GM19239 (cell line): ENCODE measurements at regions not wholly inside any gene's neighbourhood (a gene's known extent, or its start where the extent isn't known, plus 50 kb on each side); places are given as distances from the start of the nearest gene placed in this dataset.
"Not testable (repeated sequence)": the region's sequence is repeated elsewhere in the genome, so short reads cannot be mapped to it uniquely, and the experiment has no call there.

Experiments
- DNase-seq: peaks from one replicate; pipeline ENCODE4 v3.0.0; 2011; ENCODE audit warnings: low spot score; ENCODE audit not compliant: insufficient read length
- FAIRE-seq: peaks from 2 replicates; lab custom pipeline; 2011; peaks lifted over from hg19 to GRCh38; lab: Jason Lieb, UNC

- FAIRE-seq (no peak), DNase-seq (no peak)
These were observed 196.9 kb upstream of the ETV3 start for GRCh38 chr1:157335056-157335455.

- no peak for DNase-seq
- no peak for FAIRE-seq
These were observed 195.8 kb upstream of the ETV3 start for GRCh38 chr1:157334041-157334440.

- FAIRE-seq, DNase-seq: not testable (repeated sequence)
These were observed 192.0 kb upstream of the ETV3 start for GRCh38 chr1:157330177-157330576.

GRCh38 chr1:157328120-157328519, 189.9 kb upstream of the ETV3 start:
- FAIRE-seq, DNase-seq: not testable (repeated sequence)

GRCh38 chr1:157326173-157326859, 188.1 kb upstream of the ETV3 start:
- no peak for DNase-seq
- FAIRE-seq = no peak

GRCh38 chr1:157325220-157325619, 187.0 kb upstream of the ETV3 start:
- FAIRE-seq = no peak

GRCh38 chr1:157321972-157322371, 183.8 kb upstream of the ETV3 start:
- DNase-seq, FAIRE-seq: not testable (repeated sequence)

More at GRCh38 chr1:157325220-157325619, 187.0 kb upstream of the ETV3 start:
- no peak for DNase-seq

GRCh38 chr1:157319567-157319966, 181.4 kb upstream of the ETV3 start:
- DNase-seq = no peak
- FAIRE-seq = no peak

GRCh38 chr1:157317229-157317628, 179.0 kb upstream of the ETV3 start:
- FAIRE-seq, DNase-seq: not testable (repeated sequence)

GRCh38 chr1:157315544-157315943, 177.3 kb upstream of the ETV3 start:
- DNase-seq = no peak
- no peak for FAIRE-seq

GRCh38 chr1:157314408-157314807, 176.2 kb upstream of the ETV3 start:
- DNase-seq (no peak), FAIRE-seq (no peak)

GRCh38 chr1:157313240-157313807, 175.1 kb upstream of the ETV3 start:
- DNase-seq (no peak), FAIRE-seq (no peak)

GRCh38 chr1:157312082-157312812, 174.1 kb upstream of the ETV3 start:
- DNase-seq (no peak), FAIRE-seq (no peak)

GRCh38 chr1:157311730-157312081, 173.5 kb upstream of the ETV3 start:
- no peak for FAIRE-seq
- no peak for DNase-seq

GRCh38 chr1:157310805-157311729, 172.9 kb upstream of the ETV3 start:
- DNase-seq (peak; percentile 8), FAIRE-seq (peak; percentile 60)

- DNase-seq (no peak), FAIRE-seq (no peak)
These were observed 172.2 kb upstream of the ETV3 start for GRCh38 chr1:157310401-157310800.

GRCh38 chr1:157307491-157307890, 169.3 kb upstream of the ETV3 start:
- FAIRE-seq = peak; percentile 86
- peak; percentile 10 for DNase-seq

GRCh38 chr1:157306896-157307295, 168.7 kb upstream of the ETV3 start:
- DNase-seq = no peak
- FAIRE-seq = peak; percentile 8

GRCh38 chr1:157304271-157304670, 166.1 kb upstream of the ETV3 start:
- FAIRE-seq (no peak), DNase-seq (no peak)

- no peak for DNase-seq
- no peak for FAIRE-seq
These were observed 164.5 kb upstream of the ETV3 start for GRCh38 chr1:157302724-157303123.
